HepG2 (cell line): ENCODE measurements at regions not wholly inside any gene's neighbourhood (a gene's known extent, or its start where the extent isn't known, plus 50 kb on each side); places are given as distances from the start of the nearest gene placed in this dataset.

ENCODE experiments used
- ATAC-seq: fragments of 200-7000 bp; cut with Tn5 transposase; 3 replicates; pipeline ENCODE4 v1.9.1; 2020; ENCODE audit warnings: mild to moderate bottlenecking, moderate library complexity
- BruUV-seq: library from RNA; stranded (reverse); fragments of 400-500 nt; replicated peaks from 2 replicates; lab custom pipeline; 2021; lab: Mats Ljungman, UMichigan
- CTCF ChIA-PET: fragments of 300-600 bp; formaldehyde crosslinking; extraction: SDS; loops from one replicate; lab custom pipeline; 2021; ENCODE audit warnings: low total read pairs, inconsistent platforms, low intra/inter-chr PET ratio; lab: Yijun Ruan, JAX
- POLR2A ChIA-PET: fragments of 350-600 bp; sonication (Branson Sonifier 250); formaldehyde crosslinking; loops from one replicate; lab custom pipeline; 2020; ENCODE audit warnings: antibody characterized with exemption, inconsistent platforms; lab: Yijun Ruan, JAX
- DNase-seq: peaks from one replicate; pipeline ENCODE4 v3.0.0-alpha.2; 2015; ENCODE audit warnings: low spot score
- FAIRE-seq: peaks from 3 replicates; lab custom pipeline; 2011; peaks lifted over from hg19 to GRCh38; lab: Jason Lieb, UNC
- H2AFZ ChIP-seq: one replicate; pipeline ENCODE4 v1.6.1; 2011; ENCODE audit warnings: low read length, inconsistent platforms
- H3K27ac ChIP-seq: fragments of 300-600 bp; 3 replicates; pipeline ENCODE4 v1.8.0; 2011; ENCODE audit warnings: mixed run types, mild to moderate bottlenecking, mixed read lengths, low read length, inconsistent platforms; ENCODE audit not compliant: insufficient read depth; ENCODE audit errors: extremely low read length
- H3K27me3 ChIP-seq, 2 experiments: fragments of 200-600 bp in 1 of 2; 2 replicates in 1 of 2; 3 replicates in 1 of 2; pipeline versions ENCODE4 v1.6.0 to v1.8.0; 2011; ENCODE audit warnings: low read length in 2 of 2, mild to moderate bottlenecking in 2 of 2, moderate library complexity in 2 of 2, inconsistent platforms in 1 of 2; ENCODE audit not compliant: insufficient read depth in 2 of 2, control insufficient read depth in 1 of 2
- H3K36me3 ChIP-seq, 2 experiments: fragments of 200-600 bp in 1 of 2; replicated peaks in 1 of 2; 2 replicates in 1 of 2; 3 replicates in 1 of 2; pipeline versions ENCODE4 v1.5.1 to v1.8.0; 2011; ENCODE audit warnings: low read length in 2 of 2, inconsistent platforms in 1 of 2; ENCODE audit not compliant: insufficient read depth in 2 of 2, control insufficient read depth in 1 of 2
- H3K4me1 ChIP-seq: 2 replicates; pipeline ENCODE4 v1.5.1; 2012; ENCODE audit warnings: low read length, inconsistent platforms; ENCODE audit not compliant: insufficient read depth
- H3K4me2 ChIP-seq: 2 replicates; pipeline ENCODE4 v1.6.0; 2011; ENCODE audit warnings: low read depth, low read length, inconsistent platforms
- H3K4me3 ChIP-seq, 3 experiments: fragments of 200-600 bp in 1 of 3; sonication (generic), shearing (Covaris generic) in 1 of 3; replicated peaks in 1 of 3; 2 replicates each; pipeline ENCODE4 v1.5.1; 2011 to 2016; ENCODE audit warnings: low read length in 3 of 3, inconsistent platforms in 2 of 3, low read depth in 2 of 3, mild to moderate bottlenecking in 2 of 3, control low read depth in 1 of 3, mixed read lengths in 1 of 3; ENCODE audit not compliant: insufficient read depth in 1 of 3
- H3K79me2 ChIP-seq: one replicate; pipeline ENCODE4 v1.6.1; 2011; ENCODE audit warnings: low read length, inconsistent platforms; ENCODE audit not compliant: insufficient read depth
- H3K9ac ChIP-seq: 2 replicates; pipeline ENCODE4 v1.6.0; 2011; ENCODE audit warnings: mild to moderate bottlenecking, low read depth, low read length, inconsistent platforms; ENCODE audit not compliant: insufficient read depth
- H3K9me3 ChIP-seq: 2 replicates; pipeline ENCODE4 v1.5.1; 2012; ENCODE audit warnings: mild to moderate bottlenecking, low read length
- H4K20me1 ChIP-seq: 2 replicates; pipeline ENCODE4 v1.6.0; 2011; ENCODE audit warnings: inconsistent platforms, mild to moderate bottlenecking, low read length, moderate library complexity; ENCODE audit not compliant: insufficient read depth
- BATF2 ChIP-seq: sonication (generic); formaldehyde crosslinking; IDR thresholded peaks from 2 replicates; pipeline ENCODE4 v1.8.0; 2022; ENCODE audit warnings: mild to moderate bottlenecking, missing genetic modification reagents, moderate library complexity
- GMEB2 ChIP-seq: IDR thresholded peaks from 2 replicates; pipeline ENCODE4 v1.6.1; 2016; ENCODE audit warnings: missing biosample characterization, missing genetic modification reagents, low read depth
- JUN ChIP-seq: sonication (generic); formaldehyde crosslinking; IDR thresholded peaks from 2 replicates; pipeline ENCODE4 v1.4.0; 2020; ENCODE audit warnings: mild to moderate bottlenecking, missing genetic modification reagents
- KAT2B ChIP-seq: fragments of 150-350 bp; IDR thresholded peaks from 2 replicates; pipeline ENCODE4 v1.6.1; 2014; ENCODE audit warnings: low read depth, low read length, borderline replicate concordance
- KLF11 ChIP-seq: IDR thresholded peaks from 2 replicates; pipeline ENCODE4 v1.6.1; 2016; ENCODE audit warnings: missing compliant biosample characterization
- POGZ ChIP-seq: sonication (generic); formaldehyde crosslinking; IDR thresholded peaks from 2 replicates; pipeline ENCODE4 v1.4.0; 2020; ENCODE audit warnings: mild to moderate bottlenecking, missing genetic modification reagents
- ZFY ChIP-seq: sonication (generic); formaldehyde crosslinking; IDR thresholded peaks from 2 replicates; pipeline ENCODE4 v1.4.0; 2020; ENCODE audit warnings: missing genetic modification reagents
- ZNF138 ChIP-seq: sonication (generic); formaldehyde crosslinking; IDR thresholded peaks from 2 replicates; pipeline ENCODE4 v1.5.0; 2020; ENCODE audit warnings: mild to moderate bottlenecking, low read depth, missing genetic modification reagents
- ZNF382 ChIP-seq: sonication (generic); formaldehyde crosslinking; IDR thresholded peaks from 2 replicates; pipeline ENCODE4 v1.5.0; 2020; ENCODE audit warnings: missing genetic modification reagents, mild to moderate bottlenecking, borderline replicate concordance
- ZNF503 ChIP-seq: sonication (generic); formaldehyde crosslinking; IDR thresholded peaks from 2 replicates; pipeline ENCODE4 v1.4.0; 2020; ENCODE audit warnings: missing genetic modification reagents
- ZNF546 ChIP-seq: sonication (generic); formaldehyde crosslinking; conservative IDR thresholded peaks from 2 replicates; pipeline ENCODE4 v1.8.1; 2023; ENCODE audit warnings: mild to moderate bottlenecking, missing genetic modification reagents
- ZNF616 ChIP-seq: sonication (generic); formaldehyde crosslinking; IDR thresholded peaks from 2 replicates; pipeline ENCODE4 v1.5.0; 2020; ENCODE audit warnings: low read depth, mild to moderate bottlenecking, missing genetic modification reagents
- ZNF670 ChIP-seq: sonication (generic); formaldehyde crosslinking; IDR thresholded peaks from 2 replicates; pipeline ENCODE4 v1.8.0; 2022; ENCODE audit warnings: mild to moderate bottlenecking, missing genetic modification reagents, borderline replicate concordance
- ZNF7 ChIP-seq: IDR thresholded peaks from 2 replicates; pipeline ENCODE4 v1.6.1; 2016; ENCODE audit warnings: missing biosample characterization, missing genetic modification reagents
- ZNF841 ChIP-seq: sonication (generic); formaldehyde crosslinking; IDR thresholded peaks from 2 replicates; pipeline ENCODE4 v1.8.1; 2023; ENCODE audit warnings: missing genetic modification reagents, borderline replicate concordance
- WGBS: methylation state at CpG from one replicate; pipeline ENCODE4 v1.1.6; 2017; ENCODE audit warnings: low lambda C conversion rate; 5-methylcytosine and 5-hydroxymethylcytosine counted together
- in situ Hi-C: cut with HindIII; loops from 2 replicates; pipeline ENCODE4 v1.10.0; 2017; ENCODE audit warnings: low pct_unique_long_range_greater_than_20kb; ENCODE audit not compliant: extremely low pct_ligation_motif_present
- intact Hi-C: fragments of 100-400 bp; cut with micrococcal nuclease; formaldehyde crosslinking; loops from one replicate; pipeline ENCODE4 v1.10.0; 2022; ENCODE audit not compliant: unreplicated experiment
- TF ChIP-seq, protein P1 (sequence below), 2 experiments: sonication (generic) in 1 of 2; formaldehyde crosslinking in 1 of 2; IDR thresholded peaks; 2 replicates each; pipeline versions ENCODE4 v1.5.1 to v1.6.1; 2011 to 2020; ENCODE audit warnings: borderline replicate concordance in 1 of 2, low read depth in 1 of 2, low read length in 1 of 2, mild to moderate bottlenecking in 1 of 2, missing genetic modification reagents in 1 of 2, moderate library complexity in 1 of 2
- TF ChIP-seq, protein P2 (sequence below): sonication (generic); formaldehyde crosslinking; conservative IDR thresholded peaks from 2 replicates; pipeline ENCODE4 v1.4.0; 2020; ENCODE audit warnings: missing genetic modification reagents

GRCh38 chr13:103168901-103169508 lies 102.8 kb upstream of the SLC10A2 start:
- ATAC-seq: no peak
- WGBS: 39% methylated on average over 16 of the region's 16 CpGs
- H3K36me3 ChIP-seq: no peaks in the 10 kb centered on the region
- in situ Hi-C loops (no loop called here), intact Hi-C loops (no loop called here)
- no peak for DNase-seq
- no peaks in the 10 kb centered on the region for H3K27me3 ChIP-seq
- H3K27ac ChIP-seq: no peak overlapping the region
- no peaks in the 10 kb centered on the region for H3K4me1 ChIP-seq
- ChIA-PET CTCF (no interaction called here), POLR2A (no interaction called here)
- no peaks in the 10 kb centered on the region for H4K20me1 ChIP-seq
- H3K9me3 ChIP-seq: no peaks in the 10 kb centered on the region
- H3K79me2 ChIP-seq: no peaks in the 10 kb centered on the region
- H2AFZ ChIP-seq: no peak overlapping the region
- FAIRE-seq: no peak
- BruUV-seq: no TSS peak
- H3K4me3 ChIP-seq: no peak overlapping the region
- no peak overlapping the region for H3K9ac ChIP-seq
- no peak overlapping the region for H3K4me2 ChIP-seq
- TF ChIP-seq POGZ (CRISPR knock-in tag) (no peak), ZNF670 (CRISPR knock-in tag) (no peak), KLF11 (CRISPR knock-in tag) (no peak), KAT2B (no peak), GMEB2 (CRISPR knock-in tag) (no peak), ZNF7 (no peak), ZNF138 (no peak), ZNF503 (CRISPR knock-in tag) (no peak), JUN (CRISPR knock-in tag) (no peak), ZNF546 (CRISPR knock-in tag) (no peak), ZFY (no peak), BATF2 (CRISPR knock-in tag) (no peak), ZNF841 (CRISPR knock-in tag) (no peak), ZNF616 (CRISPR knock-in tag) (no peak), ZNF382 (CRISPR knock-in tag) (no peak)
- TF ChIP-seq, protein P1, sequence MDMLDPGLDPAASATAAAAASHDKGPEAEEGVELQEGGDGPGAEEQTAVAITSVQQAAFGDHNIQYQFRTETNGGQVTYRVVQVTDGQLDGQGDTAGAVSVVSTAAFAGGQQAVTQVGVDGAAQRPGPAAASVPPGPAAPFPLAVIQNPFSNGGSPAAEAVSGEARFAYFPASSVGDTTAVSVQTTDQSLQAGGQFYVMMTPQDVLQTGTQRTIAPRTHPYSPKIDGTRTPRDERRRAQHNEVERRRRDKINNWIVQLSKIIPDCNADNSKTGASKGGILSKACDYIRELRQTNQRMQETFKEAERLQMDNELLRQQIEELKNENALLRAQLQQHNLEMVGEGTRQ (IDR thresholded peaks at IDR 0.05; ENCODE audit: low read depth, low read length): no peak
- TF ChIP-seq, protein P1 (CRISPR knock-in tag; IDR thresholded peaks at IDR 0.05; ENCODE audit: borderline replicate concordance): no peak
- TF ChIP-seq, protein P2, sequence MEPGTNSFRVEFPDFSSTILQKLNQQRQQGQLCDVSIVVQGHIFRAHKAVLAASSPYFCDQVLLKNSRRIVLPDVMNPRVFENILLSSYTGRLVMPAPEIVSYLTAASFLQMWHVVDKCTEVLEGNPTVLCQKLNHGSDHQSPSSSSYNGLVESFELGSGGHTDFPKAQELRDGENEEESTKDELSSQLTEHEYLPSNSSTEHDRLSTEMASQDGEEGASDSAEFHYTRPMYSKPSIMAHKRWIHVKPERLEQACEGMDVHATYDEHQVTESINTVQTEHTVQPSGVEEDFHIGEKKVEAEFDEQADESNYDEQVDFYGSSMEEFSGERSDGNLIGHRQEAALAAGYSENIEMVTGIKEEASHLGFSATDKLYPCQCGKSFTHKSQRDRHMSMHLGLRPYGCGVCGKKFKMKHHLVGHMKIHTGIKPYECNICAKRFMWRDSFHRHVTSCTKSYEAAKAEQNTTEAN (CRISPR knock-in tag): no peak
